Body of pancreas (tissue), 4 donors: ENCODE measurements at regions not wholly inside any gene's neighbourhood (a gene's known extent, or its start where the extent isn't known, plus 50 kb on each side); places are given as distances from the start of the nearest gene placed in this dataset.
"Not testable (repeated sequence)": the region's sequence is repeated elsewhere in the genome, so short reads cannot be mapped to it uniquely, and the experiment has no call there.

Experiments used
- ATAC-seq: fragments of 150-250 bp; one replicate; pipeline ENCODE4 v1.9.1; 2016
- DNase-seq, 4 donors: peaks; one replicate each; pipeline ENCODE4 v3.0.0-alpha.2; 2019
- H3K27ac ChIP-seq, 4 donors: fragments of 200-600 bp; sonication (generic); 1 replicate in 3 of 4; 2 replicates in 1 of 4; pipeline versions ENCODE4 v1.5.1 to v1.6.1; 2016 to 2019; ENCODE audit warnings: mild to moderate bottlenecking in 1 of 4, mixed read lengths in 1 of 4, moderate library complexity in 1 of 4
- H3K27me3 ChIP-seq, 2 donors: fragments of 200-600 bp; sonication (generic); one replicate each; pipeline ENCODE4 v1.6.0; 2016; ENCODE audit warnings: mild to moderate bottlenecking in 1 of 2
- H3K36me3 ChIP-seq, 2 donors: fragments of 200-600 bp; sonication (generic); replicated peaks in 1 of 2; 2 replicates each; pipeline ENCODE4 v1.5.1; 2016; ENCODE audit warnings: low read depth in 2 of 2; ENCODE audit not compliant: insufficient read depth in 1 of 2
- H3K4me1 ChIP-seq: fragments of 200-600 bp; sonication (generic); one replicate; pipeline ENCODE4 v1.6.0; 2016
- H3K4me3 ChIP-seq, 2 donors: fragments of 200-600 bp; sonication (generic); 1 replicate in 1 of 2; 2 replicates in 1 of 2; pipeline ENCODE4 v1.5.1; 2016 to 2019
- H3K9me3 ChIP-seq, 3 donors: fragments of 200-600 bp; sonication (generic); 1 replicate in 2 of 3; 2 replicates in 1 of 3; pipeline ENCODE4 v1.5.1; 2016
- POLR2A ChIP-seq, 3 donors: fragments of 450-650 bp; IDR thresholded peaks; one replicate each; pipeline ENCODE4 v1.6.1; 2016; ENCODE audit warnings: antibody characterized with exemption in 3 of 3, mild to moderate bottlenecking in 2 of 3
- WGBS, 2 donors: methylation state at CpG; one replicate each; pipeline ENCODE4 v1.1.5; 2017; 5-methylcytosine and 5-hydroxymethylcytosine counted together
- intact Hi-C: fragments of 100-400 bp; cut with DNase I; formaldehyde crosslinking; loops from one replicate; pipeline ENCODE4 v1.15.1; 2023
- TF ChIP-seq, protein P1 (sequence below), 7 experiments: fragments of 450-650 bp in 4 of 7; fragments of 200-600 bp in 3 of 7; sonication (generic) in 3 of 7; IDR thresholded peaks; one replicate each; pipeline ENCODE4 v1.5.1; 2016 to 2019; ENCODE audit warnings: antibody characterized with exemption in 7 of 7

DNA sequence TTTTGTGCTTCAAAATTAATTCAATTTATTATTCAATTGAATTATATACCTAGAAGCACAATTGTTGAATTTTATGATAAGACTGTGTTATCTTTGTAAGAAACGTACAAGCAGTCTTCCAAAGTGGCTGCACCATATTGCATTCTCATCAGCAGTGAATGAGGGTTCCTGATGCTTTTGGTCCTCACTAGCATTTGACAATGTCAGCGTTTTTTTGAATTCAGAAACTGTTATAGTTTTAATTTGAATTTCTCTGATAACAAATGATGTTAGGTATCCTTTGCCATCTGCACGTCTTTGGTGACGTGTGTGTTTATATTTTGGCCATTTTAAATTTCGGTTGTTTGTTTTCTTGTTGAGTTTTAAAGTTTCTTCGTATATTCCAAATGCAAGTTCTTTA is 553.0 kb upstream of the ZP4 start:
- Histone ChIP-seq H3K9me3 (no peaks in the 10 kb centered on the region), H3K4me1 (no peaks in the 10 kb centered on the region), H3K4me3 (no peak overlapping the region), H3K27me3 (no peaks in the 10 kb centered on the region), H3K36me3 (no peaks in the 10 kb centered on the region), H3K27ac (no peak overlapping the region)
- intact Hi-C loops, result no loop called here
- 57 to 64% methylated on average over 6 of the region's 6 CpGs for whole genome bisulfite sequencing, 2 donors
- no peak for DNase-seq
- no peak for TF ChIP-seq POLR2A (IDR thresholded peaks at IDR 0.05)
- TF ChIP-seq, protein P1, sequence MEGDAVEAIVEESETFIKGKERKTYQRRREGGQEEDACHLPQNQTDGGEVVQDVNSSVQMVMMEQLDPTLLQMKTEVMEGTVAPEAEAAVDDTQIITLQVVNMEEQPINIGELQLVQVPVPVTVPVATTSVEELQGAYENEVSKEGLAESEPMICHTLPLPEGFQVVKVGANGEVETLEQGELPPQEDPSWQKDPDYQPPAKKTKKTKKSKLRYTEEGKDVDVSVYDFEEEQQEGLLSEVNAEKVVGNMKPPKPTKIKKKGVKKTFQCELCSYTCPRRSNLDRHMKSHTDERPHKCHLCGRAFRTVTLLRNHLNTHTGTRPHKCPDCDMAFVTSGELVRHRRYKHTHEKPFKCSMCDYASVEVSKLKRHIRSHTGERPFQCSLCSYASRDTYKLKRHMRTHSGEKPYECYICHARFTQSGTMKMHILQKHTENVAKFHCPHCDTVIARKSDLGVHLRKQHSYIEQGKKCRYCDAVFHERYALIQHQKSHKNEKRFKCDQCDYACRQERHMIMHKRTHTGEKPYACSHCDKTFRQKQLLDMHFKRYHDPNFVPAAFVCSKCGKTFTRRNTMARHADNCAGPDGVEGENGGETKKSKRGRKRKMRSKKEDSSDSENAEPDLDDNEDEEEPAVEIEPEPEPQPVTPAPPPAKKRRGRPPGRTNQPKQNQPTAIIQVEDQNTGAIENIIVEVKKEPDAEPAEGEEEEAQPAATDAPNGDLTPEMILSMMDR (IDR thresholded peaks at IDR 0.05), result no peak
- ATAC-seq, result no peak

DNA sequence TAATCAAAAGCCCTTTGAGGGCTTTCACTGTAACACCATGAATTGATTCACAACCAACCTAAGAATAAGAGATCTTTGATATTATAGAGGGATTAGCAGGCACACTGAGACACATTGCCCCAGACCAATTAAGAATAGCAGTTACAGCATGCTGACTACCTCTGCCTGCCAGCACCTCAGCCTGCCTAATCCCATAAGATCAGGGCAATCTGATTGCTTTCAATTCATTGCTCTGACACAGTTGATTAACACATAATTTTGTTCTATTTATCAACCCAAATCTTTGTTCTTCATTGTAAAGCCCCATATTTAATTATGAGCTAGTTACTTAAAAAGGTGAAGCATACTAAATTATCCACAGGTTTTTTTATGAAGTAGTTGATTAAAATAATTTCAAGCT is 548.8 kb upstream of the ZP4 start:
- Histone ChIP-seq H3K9me3 (no peaks in the 10 kb centered on the region), H3K27ac (no peak overlapping the region), H3K27me3 (no peaks in the 10 kb centered on the region), H3K36me3 (no peaks in the 10 kb centered on the region), H3K4me1 (no peaks in the 10 kb centered on the region), H3K4me3 (no peak overlapping the region)
- ATAC-seq (no peak), DNase-seq (no peak)
- TF ChIP-seq, protein P1 (IDR thresholded peaks at IDR 0.05), result no peak
- no peak for TF ChIP-seq POLR2A (IDR thresholded peaks at IDR 0.05)
- intact Hi-C loops, result no loop called here

DNA sequence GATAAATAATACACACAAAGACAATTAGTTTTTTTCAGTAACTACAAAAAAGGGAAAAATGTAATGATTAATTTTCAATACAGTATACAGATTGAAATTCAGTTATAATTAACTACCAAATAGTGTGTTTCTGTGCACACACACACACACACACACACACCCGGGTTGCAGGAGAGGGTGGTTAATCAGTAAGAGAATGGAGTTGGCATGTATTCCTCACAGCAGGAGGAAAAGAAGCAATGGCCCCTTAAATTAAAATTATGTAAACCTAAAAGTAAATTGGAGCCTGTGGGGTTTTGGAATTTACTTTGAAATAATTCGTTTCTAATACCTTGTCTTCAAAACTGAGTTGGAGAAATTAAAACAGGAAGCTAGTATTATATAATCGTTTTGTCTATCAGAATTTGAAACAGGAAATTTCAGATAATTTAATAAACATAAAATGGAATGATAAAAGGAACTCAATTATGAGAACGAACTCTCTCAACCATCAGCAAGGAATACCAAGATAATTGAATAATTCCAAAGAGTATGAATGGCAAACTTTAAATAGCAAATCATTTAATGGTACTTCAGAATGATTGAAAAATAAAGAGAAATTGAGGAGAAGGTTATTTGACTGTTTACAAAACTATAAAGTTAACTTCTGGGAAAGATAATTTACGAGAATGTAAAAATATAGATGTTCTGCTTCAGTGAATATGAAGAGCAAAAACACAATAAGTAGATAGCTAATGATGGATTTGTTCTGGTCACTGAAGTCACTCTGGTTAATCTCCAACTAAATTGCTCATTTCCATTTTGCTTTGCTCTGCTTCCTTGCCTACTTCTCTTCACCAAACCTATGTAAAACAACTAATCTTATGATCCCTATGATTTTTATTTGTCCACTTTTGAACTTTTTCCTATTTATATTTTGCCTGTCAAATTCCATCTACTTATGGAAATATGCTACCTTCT is 547.9 kb upstream of the ZP4 start:
- no peak for DNase-seq
- no peak for ATAC-seq
- intact Hi-C loops, result no loop called here
- Histone ChIP-seq H3K4me3 (no peak overlapping the region), H3K36me3 (no peaks in the 10 kb centered on the region), H3K27me3 (no peaks in the 10 kb centered on the region), H3K4me1 (no peaks in the 10 kb centered on the region), H3K27ac (no peak overlapping the region), H3K9me3 (no peaks in the 10 kb centered on the region)
- TF ChIP-seq, protein P1 (IDR thresholded peaks at IDR 0.05), result no peak
- no peak for TF ChIP-seq POLR2A (IDR thresholded peaks at IDR 0.05)
- WGBS, 2 donors, result 15 to 23% methylated on average over 5 of the region's 5 CpGs

DNA sequence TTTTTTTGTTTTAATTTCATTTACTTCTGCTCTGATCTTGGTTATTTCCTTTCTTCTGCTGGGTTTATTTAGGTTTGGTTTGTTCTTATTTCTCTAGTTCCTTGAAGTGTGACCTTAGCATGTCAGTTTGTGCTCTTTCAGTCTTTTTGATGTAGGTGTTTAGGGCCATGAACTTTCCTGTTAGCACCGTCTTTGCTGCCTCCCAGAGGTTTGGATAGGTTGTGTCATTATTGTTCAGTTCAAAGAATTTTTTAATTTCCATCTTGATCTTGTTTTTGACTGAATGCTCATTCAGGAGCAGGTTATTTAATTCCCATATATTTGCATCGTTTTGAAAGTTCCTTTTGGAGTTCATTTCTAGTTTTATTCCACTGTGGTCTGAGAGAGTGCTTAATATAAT is 539.0 kb upstream of the ZP4 start:
- H3K4me3 ChIP-seq, intact Hi-C loops, H3K4me1 ChIP-seq, H3K27me3 ChIP-seq, H3K27ac ChIP-seq, H3K9me3 ChIP-seq, ATAC-seq, H3K36me3 ChIP-seq: not testable (repeated sequence)
- TF ChIP-seq, protein P1 (IDR thresholded peaks at IDR 0.05), result peak in 5 of 7 experiments; percentile 25 to 69 (median 67)
- peak; percentile 20 to 36 (median 30) for DNase-seq
- 33 to 40% methylated on average over 2 of the region's 2 CpGs for WGBS, 2 donors

DNA sequence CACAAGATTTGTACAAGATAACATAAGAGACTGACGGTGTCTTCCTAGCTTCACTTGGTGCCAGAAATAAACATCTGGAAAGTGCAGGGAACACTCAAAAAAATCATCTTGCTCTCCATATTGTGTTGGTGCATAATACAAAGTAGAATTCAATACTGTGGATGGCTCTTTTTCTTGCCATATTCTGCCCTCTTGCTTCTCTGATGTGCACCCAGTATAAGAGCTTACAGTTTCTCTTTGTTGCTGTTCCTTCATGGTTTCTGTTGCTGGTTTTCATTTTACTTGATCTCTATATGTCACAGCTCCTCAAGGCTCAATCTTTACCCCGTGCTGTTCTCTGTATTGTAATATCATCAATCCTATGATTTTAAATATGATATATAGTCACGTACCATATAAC is 528.5 kb upstream of the ZP4 start:
- TF ChIP-seq, protein P1 (IDR thresholded peaks at IDR 0.05), result no peak
- TF ChIP-seq POLR2A (IDR thresholded peaks at IDR 0.05), result no peak
- Histone ChIP-seq H3K27ac (no peak overlapping the region), H3K36me3 (no peaks in the 10 kb centered on the region), H3K4me1 (no peaks in the 10 kb centered on the region), H3K27me3 (no peaks in the 10 kb centered on the region), H3K9me3 (no peaks in the 10 kb centered on the region), H3K4me3 (no peak overlapping the region)
- DNase-seq, result no peak
- intact Hi-C loops, result no loop called here
- 69 to 78% methylated on average over 3 of the region's 3 CpGs for WGBS, 2 donors
- no peak for ATAC-seq
